T47D (cell line): ENCODE measurements at regions not wholly inside any gene's neighbourhood (a gene's known extent, or its start where the extent isn't known, plus 50 kb on each side); places are given as distances from the start of the nearest gene placed in this dataset.
"Not testable (repeated sequence)": the region's sequence is repeated elsewhere in the genome, so short reads cannot be mapped to it uniquely, and the experiment has no call there.

Source experiments
- DNase-seq, 2 experiments: peaks; one replicate each; pipeline versions ENCODE4 v3.0.0 to v3.0.0-alpha.2; 2011 to 2012; ENCODE audit warnings: low read depth in 1 of 2, low spot score in 1 of 2
- JUND ChIP-seq: IDR thresholded peaks from 2 replicates; pipeline ENCODE4 v1.6.1; 2012; ENCODE audit warnings: low read depth
- in situ Hi-C: cut with HindIII; loops from 2 replicates; pipeline ENCODE4 v1.10.0; 2016; ENCODE audit warnings: low sequenced_read_pairs, low pct_unique_long_range_greater_than_20kb

DNA sequence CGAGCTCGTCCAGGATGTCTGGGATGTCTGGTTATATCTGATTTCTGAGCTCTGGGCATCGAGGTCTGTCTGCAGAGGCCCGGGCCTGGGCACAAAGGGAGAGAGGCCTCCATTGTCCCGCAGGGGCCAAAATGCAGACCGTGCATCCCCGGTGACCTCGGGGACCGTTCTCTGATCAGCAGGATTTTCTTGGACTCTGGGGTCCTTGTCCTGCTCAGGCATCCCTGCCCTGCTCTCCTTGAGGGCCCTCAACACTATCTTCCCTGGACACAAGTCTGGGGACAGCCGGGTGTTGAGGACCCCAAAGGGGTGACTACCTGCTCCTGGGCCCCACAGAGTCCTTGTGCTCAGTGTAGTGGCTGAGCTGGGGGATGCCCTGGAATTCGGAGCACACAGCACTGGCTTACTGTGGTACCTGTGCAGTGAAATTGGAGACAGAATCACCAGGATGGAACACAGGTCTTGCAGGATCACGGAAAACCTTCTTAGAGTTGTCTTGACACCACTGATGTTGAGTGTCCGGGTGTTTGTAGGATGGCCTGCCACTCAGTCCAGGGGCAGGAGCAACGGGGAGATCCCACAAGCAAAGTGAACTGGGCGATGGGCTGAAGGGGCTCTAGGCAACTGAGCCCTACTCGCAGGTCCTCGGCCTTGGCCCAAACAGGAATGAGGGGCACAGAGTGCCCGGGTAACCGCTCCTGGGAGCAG lies 1369.2 kb downstream of the CDH12 start:
- in situ Hi-C loops, DNase-seq: not testable (repeated sequence)

DNA sequence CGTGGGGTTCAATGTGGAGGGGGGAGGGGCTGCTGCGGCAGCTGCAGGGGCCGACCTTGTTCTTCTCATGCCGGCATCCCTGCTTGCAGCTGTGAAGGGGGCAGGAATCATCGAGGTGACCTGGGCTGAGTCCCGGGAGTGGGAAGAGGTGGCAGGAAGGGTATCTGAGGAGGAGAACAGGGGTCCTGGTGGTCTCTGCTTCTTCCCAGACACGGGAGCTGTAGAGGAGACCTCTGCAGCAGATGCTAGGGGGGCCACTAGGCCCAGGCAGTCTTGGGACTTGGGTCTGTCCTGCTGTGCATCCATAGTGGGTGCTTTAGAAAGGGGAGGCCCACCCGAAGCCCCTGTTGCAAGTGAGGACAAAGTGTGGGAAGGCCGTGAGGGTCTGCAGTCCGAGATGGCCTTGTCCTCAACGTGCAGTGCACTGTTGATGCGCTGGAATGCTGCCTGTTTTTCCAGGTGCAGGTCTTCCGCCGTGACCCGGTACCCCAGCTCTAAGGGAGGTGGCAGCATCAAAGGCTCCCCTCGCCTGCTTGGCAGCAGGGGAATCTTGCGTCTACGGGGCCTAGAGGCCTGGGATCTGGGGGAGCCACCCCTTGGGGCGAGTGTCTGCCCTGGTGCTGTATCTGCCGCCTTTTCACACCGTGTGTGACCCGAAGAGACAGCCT lies 1370.0 kb downstream of the CDH12 start:
- in situ Hi-C loops, DNase-seq: not testable (repeated sequence)

DNA sequence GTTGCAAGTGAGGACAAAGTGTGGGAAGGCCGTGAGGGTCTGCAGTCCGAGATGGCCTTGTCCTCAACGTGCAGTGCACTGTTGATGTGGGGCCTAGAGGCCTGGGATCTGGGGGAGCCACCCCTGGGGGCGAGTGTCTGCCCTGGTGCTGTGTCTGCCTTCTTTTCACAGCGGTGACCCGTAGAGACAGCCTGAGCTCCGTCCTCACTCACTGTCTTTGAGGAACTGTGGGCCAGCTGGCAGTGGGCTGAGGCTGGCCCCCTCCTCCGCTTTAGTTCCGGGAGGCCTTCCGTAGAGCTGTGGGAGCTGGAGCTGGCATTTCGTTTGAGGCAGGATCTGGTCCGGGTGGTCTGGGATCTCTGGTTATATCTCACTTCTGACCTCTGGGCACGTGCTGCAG lies 1370.6 kb downstream of the CDH12 start:
- in situ Hi-C loops, DNase-seq: not testable (repeated sequence)

DNA sequence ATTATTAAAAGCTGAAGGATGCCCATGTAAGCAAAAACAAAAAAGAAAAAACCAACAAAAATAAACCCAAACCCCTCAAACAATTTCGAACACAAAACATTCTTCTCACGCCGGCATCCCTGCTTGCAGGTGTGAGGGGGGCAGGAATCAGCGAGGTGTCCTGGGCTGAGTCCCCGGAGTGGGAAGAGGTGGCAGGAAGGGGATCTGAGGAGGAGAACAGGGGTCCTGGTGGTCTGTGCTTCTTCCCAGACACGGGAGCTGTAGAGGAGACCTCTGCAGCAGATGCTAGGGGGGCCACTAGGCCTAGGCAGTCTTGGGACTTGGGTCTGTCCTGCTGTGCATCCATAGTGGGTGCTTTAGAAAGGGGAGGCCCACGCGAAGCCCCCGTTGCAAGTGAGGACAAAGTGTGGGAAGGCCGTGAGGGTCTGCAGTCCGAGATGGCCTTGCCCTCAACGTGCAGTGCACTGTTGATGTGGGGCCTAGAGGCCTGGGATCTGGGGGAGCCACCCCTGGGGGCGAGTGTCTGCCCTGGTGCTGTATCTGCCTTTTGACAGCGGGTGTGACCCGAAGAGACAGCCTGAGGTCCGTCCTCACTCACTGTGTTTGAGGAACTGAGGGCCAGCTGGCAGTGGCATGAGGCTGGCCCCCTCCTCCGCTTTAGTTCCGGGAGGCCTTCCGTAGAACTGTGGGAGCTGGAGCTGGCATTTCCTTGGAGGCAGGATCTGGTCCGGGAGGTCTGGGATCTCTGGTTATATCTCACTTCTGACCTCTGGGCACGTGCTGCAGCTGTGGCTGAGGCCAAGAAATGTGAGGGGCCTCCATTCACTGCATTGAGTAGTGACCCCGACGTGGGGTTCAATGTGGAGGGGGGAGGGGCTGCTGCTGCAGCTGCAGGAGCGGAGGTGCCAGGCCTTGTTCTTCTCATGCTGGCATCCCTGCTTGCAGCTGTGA lies 1371.5 kb downstream of the CDH12 start:
- DNase-seq, in situ Hi-C loops: not testable (repeated sequence)

DNA sequence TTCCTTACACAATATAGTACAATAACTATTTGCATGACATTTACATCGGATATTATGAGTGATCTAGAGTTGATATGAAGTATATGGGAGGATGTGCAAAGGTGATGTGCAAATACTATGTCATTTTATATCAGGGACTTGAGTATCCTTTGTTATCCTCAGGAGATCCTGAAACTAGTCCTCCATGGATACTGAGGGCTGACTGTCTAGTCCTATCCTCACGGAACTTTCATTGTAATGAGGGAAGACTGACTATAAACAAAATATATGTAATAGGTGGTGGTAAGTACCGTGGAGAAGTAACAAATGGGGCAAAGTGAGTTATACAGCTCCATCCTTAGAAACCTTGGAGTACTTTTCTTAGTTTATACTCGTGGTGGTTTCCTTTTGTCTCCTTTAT lies 1373.1 kb downstream of the CDH12 start:
- in situ Hi-C loops, DNase-seq: not testable (repeated sequence)

DNA sequence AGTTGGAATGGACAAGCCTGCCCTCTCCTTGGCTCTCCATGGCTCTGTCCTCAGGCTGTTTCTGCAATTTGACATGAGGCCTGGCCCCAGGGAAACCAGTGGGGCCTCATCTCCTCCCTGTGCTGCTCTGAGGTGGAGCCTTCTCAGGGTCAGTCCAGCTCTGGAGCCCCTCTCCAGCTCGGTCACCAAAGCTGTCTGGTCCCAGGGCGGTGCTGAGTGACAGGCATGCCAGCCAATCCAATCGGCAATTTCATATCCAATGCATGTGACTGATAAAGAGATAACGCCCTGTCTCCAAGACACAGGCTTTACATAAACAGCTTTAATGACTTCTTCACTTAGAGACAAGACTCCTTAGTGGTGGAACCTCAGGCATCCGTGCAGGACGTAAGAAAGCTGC lies 1379.2 kb downstream of the CDH12 start:
- DNase-seq, in situ Hi-C loops: not testable (repeated sequence)

DNA sequence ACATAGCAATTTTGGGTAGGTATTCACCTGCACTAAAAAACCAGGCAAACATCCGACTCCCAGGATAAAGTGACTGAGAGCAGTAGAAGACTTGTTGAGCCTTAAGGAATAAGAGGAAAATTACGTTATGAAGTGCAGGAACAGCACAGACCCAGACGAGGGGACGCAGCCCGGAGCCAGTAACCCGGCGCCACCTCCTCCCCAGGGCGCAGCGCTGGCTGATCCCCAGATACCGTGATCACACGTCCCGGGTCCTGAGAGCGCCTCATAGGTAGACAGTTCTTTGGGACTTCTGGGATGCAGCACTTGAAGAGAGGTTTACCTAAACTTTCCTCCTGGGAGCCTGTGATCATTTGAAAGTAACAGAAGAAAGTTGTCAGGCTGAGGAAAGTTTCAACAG lies 1379.7 kb downstream of the CDH12 start:
- in situ Hi-C loops, DNase-seq: not testable (repeated sequence)

DNA sequence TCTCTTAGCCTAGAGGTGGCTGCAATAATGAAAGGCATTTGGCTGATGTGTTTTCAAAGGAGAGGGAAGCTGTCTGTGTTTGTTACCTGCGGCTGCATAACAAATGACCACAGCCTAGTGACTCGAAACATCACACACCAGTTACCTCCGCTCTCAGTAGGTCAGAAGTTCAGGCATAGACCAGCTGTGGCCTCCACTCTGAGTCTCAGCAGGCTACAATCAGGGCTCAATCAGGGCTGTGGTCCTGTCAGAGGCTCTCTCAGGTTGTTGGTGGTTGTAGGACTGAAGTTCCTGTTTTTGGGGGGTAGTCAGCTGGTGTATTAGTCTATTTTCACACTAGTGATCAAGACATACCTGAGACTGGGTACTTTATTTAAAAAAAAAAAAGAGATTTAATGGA lies 1381.5 kb downstream of the CDH12 start:
- in situ Hi-C loops, DNase-seq: not testable (repeated sequence)

DNA sequence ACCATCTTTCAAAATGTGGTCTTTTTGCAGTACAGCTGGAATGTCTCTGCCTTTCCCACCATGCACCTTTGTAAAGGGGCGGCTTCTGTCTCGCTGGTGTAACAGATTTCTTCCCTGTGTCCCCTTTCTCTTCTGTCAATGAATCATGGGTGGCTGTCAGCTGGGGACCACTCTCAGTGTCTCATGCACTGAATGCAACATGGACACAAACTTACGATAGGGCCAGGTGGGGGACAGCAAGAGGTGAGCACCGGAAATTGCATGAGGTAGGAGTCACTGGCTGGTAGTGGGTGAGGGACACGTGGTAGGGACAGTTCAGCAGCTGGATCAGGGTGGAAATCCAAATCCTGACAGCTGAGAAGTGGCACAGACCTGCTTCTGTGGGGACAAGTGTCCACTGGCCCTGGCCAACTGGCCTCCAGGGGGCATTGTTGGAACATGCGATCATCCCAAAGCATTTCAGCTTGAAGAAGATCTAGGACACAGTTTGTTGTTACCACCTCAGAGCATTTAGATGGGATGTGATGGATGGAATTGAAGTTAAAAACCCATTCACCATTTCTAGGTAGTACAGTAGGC lies 1383.5 kb downstream of the CDH12 start:
- peak in 1 of 2 experiments; percentile 66 for DNase-seq

DNA sequence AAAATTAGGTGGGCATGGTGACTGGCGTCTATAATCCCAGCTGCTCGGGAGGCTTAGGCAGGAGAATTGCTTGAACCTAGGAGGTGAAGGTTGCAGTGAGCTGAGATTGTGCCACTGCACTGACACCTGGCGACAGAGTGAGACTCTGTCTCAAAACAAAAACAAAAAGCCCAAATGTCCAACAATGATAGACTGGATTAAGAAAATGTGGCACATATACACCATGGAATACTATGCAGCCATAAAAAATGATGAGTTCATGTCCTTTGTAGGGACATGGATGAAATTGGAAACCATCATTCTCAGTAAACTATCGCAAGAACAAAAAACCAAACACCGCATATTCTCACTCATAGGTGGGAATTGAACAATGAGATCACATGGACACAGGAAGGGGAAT lies 1385.6 kb downstream of the CDH12 start:
- DNase-seq, in situ Hi-C loops: not testable (repeated sequence)

More for the DNA sequence above, 1383.5 kb downstream of the CDH12 start:
- in situ Hi-C loops: not testable (repeated sequence)

DNA sequence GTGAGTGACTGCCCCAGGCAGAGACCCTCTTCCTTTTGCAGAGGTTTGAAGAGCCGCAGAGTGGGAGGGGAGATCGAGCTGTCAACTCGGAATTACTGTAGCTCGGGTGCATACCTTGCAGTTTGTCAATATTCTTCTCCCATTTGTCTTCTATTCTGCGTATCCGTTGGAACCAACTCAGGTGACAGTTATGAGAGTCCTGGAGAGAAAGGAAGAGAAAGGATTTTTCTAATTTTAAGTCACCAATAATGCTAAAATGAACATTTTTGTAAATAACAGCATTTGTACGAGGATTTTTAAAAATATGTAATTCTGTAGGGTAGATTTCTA lies 1393.4 kb downstream of the CDH12 start:
- in situ Hi-C loops, DNase-seq: not testable (repeated sequence)

DNA sequence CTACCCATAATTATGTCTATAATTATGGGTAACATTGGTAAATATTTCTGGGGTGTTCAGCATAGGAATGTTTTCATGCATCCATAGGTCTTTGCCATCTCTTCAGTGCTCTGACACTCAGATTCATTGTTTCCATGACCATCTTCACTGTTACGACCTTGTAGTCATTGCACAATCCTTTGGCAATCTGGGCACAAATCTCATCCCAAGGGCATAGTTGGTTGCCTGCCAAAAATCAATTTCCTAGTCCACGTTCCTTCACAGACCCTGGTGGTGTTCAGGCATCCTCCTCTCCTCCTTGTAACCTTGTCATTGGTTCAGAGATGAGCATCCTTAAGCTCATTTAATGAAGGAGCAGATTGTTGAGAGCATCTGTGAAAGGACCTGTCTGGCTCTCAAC lies 1400.7 kb downstream of the CDH12 start:
- in situ Hi-C loops: no loop called here
- no peak for TF ChIP-seq JUND
- no peak for DNase-seq

DNA sequence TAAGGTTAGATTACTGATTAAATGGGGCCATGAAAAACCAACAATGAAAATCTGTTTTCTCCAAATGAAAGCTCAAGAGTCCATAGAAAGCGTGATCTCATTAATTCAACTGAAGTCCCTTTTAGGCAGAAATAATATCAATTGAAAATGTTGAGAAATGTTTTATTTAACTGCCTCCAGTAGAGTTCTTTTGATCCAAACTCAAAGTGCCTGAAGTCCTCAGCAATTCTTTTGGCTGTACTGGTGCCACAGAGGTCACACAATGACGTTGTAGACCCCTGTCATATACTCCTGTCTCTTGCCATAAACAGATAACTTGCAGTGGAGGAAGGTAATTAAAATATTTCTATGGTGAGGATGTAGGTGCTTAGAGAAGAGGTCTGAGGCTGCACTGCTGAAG lies 1420.5 kb downstream of the CDH12 start:
- DNase-seq: no peak
- in situ Hi-C loops: no loop called here
- TF ChIP-seq JUND: no peak
